Ovary (tissue), 7 donors: ENCODE measurements at regions not wholly inside any gene's neighbourhood (a gene's known extent, or its start where the extent isn't known, plus 50 kb on each side); places are given as distances from the start of the nearest gene placed in this dataset.

Source experiments
- DNase-seq, 5 donors: peaks; one replicate each; pipeline ENCODE4 v3.0.0-alpha.2; 2019 to 2020
- H3K27ac ChIP-seq, 2 donors: fragments of 200-600 bp; one replicate each; pipeline versions ENCODE4 v1.5.1 to v1.8.0; 2019 to 2022
- H3K27me3 ChIP-seq: fragments of 200-600 bp; one replicate; pipeline ENCODE4 v1.8.0; 2022
- H3K36me3 ChIP-seq: fragments of 200-600 bp; sonication (generic); one replicate; pipeline ENCODE4 v1.5.1; 2019
- H3K4me1 ChIP-seq: one replicate; pipeline ENCODE4 v1.8.1; 2013; ENCODE audit warnings: mild to moderate bottlenecking, moderate library complexity; ENCODE audit not compliant: insufficient read depth
- H3K4me3 ChIP-seq: fragments of 200-600 bp; sonication (generic); one replicate; pipeline ENCODE4 v1.5.1; 2017
- H3K9me3 ChIP-seq, 2 donors: fragments of 200-600 bp in 1 of 2; sonication (generic) in 1 of 2; one replicate each; pipeline versions ENCODE4 v1.5.1 to v1.8.1; 2013 to 2019; ENCODE audit warnings: mild to moderate bottlenecking in 1 of 2, moderate library complexity in 1 of 2
- CTCF ChIP-seq, 3 donors: fragments of 450-650 bp in 2 of 3; fragments of 200-600 bp in 1 of 3; IDR thresholded peaks; one replicate each; pipeline versions ENCODE4 v1.5.1 to v1.8.0; 2016 to 2022; ENCODE audit warnings: antibody characterized with exemption in 3 of 3, mild to moderate bottlenecking in 1 of 3
- EP300 ChIP-seq: sonication (generic); formaldehyde crosslinking; IDR thresholded peaks from one replicate; pipeline ENCODE4 v1.6.1; 2017; ENCODE audit warnings: antibody characterized with exemption
- POLR2A ChIP-seq: fragments of 450-650 bp; IDR thresholded peaks from one replicate; pipeline ENCODE4 v1.6.1; 2017; ENCODE audit warnings: antibody characterized with exemption, mild to moderate bottlenecking, moderate library complexity
- WGBS, 3 donors: extraction: QIAGEN DNeasy Blood & Tissue Kit in 1 of 3; methylation state at CpG; one replicate each; pipeline versions ENCODE4 v1.1.5 to v1.1.7; 2013 to 2017; 5-methylcytosine and 5-hydroxymethylcytosine counted together
- intact Hi-C, 4 donors: fragments of 100-400 bp; cut with DNase I; formaldehyde crosslinking; loops; one replicate each; pipeline versions ENCODE4 v1.11.0 to v1.15.1; 2022 to 2023
- donor health status: DM: no; HTN: no; CAD: no; lungs with moderate emphysema.
- donor health status: DM: no; HTN: no; CAD: no.
- donor health status: Bipolar disorder and iron deficiency.
- donor health status: DM: no; HTN: no; CAD: no.
- donor health status: DM: yes; HTN: yes; CAD: no.

- no peaks in the 10 kb centered on the region for H3K27me3 ChIP-seq
- no peaks in the 10 kb centered on the region for H3K9me3 ChIP-seq
- H3K36me3 ChIP-seq, result no peaks in the 10 kb centered on the region
- TF ChIP-seq EP300, result no peak
- no peak for TF ChIP-seq POLR2A
- TF ChIP-seq CTCF (IDR thresholded peaks at IDR 0.05), result no peak
- intact Hi-C loops, result no loop called here
- no peak overlapping the region for H3K4me3 ChIP-seq
- 59 to 68% (median 64%) methylated on average over 3 of the region's 3 CpGs for WGBS, 3 donors
- DNase-seq, result no peak
- no peaks in the 10 kb centered on the region for H3K4me1 ChIP-seq
- no peak overlapping the region for H3K27ac ChIP-seq
Observed at GRCh38 chrX:98523026-98523425, 1639.3 kb downstream of the RPA4 start.

GRCh38 chrX:98523521-98523920 lies 1639.8 kb downstream of the RPA4 start:
- H3K27ac ChIP-seq, result no peak overlapping the region
- intact Hi-C loops, result no loop called here
- no peak overlapping the region for H3K4me3 ChIP-seq
- 75 to 77% (median 76%) methylated on average over 3 of the region's 3 CpGs for WGBS, 3 donors
- H3K4me1 ChIP-seq, result no peaks in the 10 kb centered on the region
- H3K27me3 ChIP-seq, result no peaks in the 10 kb centered on the region
- no peak for DNase-seq
- H3K36me3 ChIP-seq, result no peaks in the 10 kb centered on the region
- no peaks in the 10 kb centered on the region for H3K9me3 ChIP-seq
- TF ChIP-seq CTCF (IDR thresholded peaks at IDR 0.05), result no peak
- no peak for TF ChIP-seq POLR2A
- TF ChIP-seq EP300, result no peak

GRCh38 chrX:98548519-98548918 lies 1664.8 kb downstream of the RPA4 start:
- H3K27ac ChIP-seq, result no peak overlapping the region
- no peaks in the 10 kb centered on the region for H3K36me3 ChIP-seq
- DNase-seq, result no peak
- H3K27me3 ChIP-seq, result no peaks in the 10 kb centered on the region
- H3K4me3 ChIP-seq, result no peak overlapping the region
- TF ChIP-seq CTCF (IDR thresholded peaks at IDR 0.05) (no peak), EP300 (no peak), POLR2A (no peak)
- WGBS, 3 donors, result 43 to 54% (median 44%) methylated on average over 2 of the region's 2 CpGs
- no peaks in the 10 kb centered on the region for H3K4me1 ChIP-seq
- intact Hi-C loops, result no loop called here
- H3K9me3 ChIP-seq, result no peaks in the 10 kb centered on the region

- intact Hi-C loops, result no loop called here
- 36 to 61% (median 54%) methylated on average over 2 of the region's 2 CpGs for WGBS, 3 donors
- no peak for DNase-seq
- Histone ChIP-seq H3K36me3 (no peaks in the 10 kb centered on the region), H3K4me1 (no peaks in the 10 kb centered on the region), H3K27me3 (no peaks in the 10 kb centered on the region), H3K27ac (no peak overlapping the region), H3K9me3 (no peaks in the 10 kb centered on the region), H3K4me3 (no peak overlapping the region)
- no peak for TF ChIP-seq EP300
- no peak for TF ChIP-seq POLR2A
- TF ChIP-seq CTCF (IDR thresholded peaks at IDR 0.05), result no peak
Observed at GRCh38 chrX:98568795-98569194, 1685.1 kb downstream of the RPA4 start.

- DNase-seq, result no peak
- Histone ChIP-seq H3K9me3 (no peaks in the 10 kb centered on the region), H3K4me1 (no peaks in the 10 kb centered on the region), H3K36me3 (no peaks in the 10 kb centered on the region), H3K4me3 (no peak overlapping the region), H3K27ac (no peak overlapping the region), H3K27me3 (no peaks in the 10 kb centered on the region)
- intact Hi-C loops, result no loop called here
- WGBS, 3 donors, result 38 to 40% (median 39%) methylated on average over 1 of the region's 1 CpG
- TF ChIP-seq CTCF (IDR thresholded peaks at IDR 0.05) (no peak), POLR2A (no peak), EP300 (no peak)
Observed at GRCh38 chrX:98605941-98606340, 1722.2 kb downstream of the RPA4 start.
